Stimulated activated CD4-positive, alpha-beta T cell treated with anti-CD3 and anti-CD28 coated beads, TNF-alpha, amount 100 ng/mL, for 1 hour (primary cell): ENCODE measurements at regions not wholly inside any gene's neighbourhood (a gene's known extent, or its start where the extent isn't known, plus 50 kb on each side); places are given as distances from the start of the nearest gene placed in this dataset.

Experiments used
- DNase-seq, 3 donors: peaks; one replicate each; pipeline ENCODE4 v3.0.0-alpha.2; 2020; ENCODE audit warnings: low read depth in 3 of 3, low spot score in 1 of 3

DNA sequence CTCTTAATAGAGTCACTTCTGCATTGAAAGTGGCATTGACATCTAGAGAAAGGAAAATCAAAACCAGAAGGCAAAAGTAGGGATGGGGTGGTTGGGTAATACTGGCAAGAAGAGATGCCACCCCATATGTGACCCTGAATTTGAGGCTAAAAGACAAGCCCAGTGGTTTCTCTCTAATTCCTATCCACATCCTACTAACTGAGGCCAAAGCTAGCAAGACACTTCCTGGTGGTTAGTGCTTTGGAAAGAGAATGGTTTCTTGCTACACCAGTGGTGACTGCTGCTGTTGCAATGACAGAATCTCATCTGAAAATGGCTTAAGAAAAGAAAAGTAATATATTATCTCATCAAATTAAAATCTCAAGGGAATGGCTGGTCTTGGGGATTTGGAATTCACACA, 640.6 kb downstream of the EPHA4 start:
- DNase-seq: no peak

DNA sequence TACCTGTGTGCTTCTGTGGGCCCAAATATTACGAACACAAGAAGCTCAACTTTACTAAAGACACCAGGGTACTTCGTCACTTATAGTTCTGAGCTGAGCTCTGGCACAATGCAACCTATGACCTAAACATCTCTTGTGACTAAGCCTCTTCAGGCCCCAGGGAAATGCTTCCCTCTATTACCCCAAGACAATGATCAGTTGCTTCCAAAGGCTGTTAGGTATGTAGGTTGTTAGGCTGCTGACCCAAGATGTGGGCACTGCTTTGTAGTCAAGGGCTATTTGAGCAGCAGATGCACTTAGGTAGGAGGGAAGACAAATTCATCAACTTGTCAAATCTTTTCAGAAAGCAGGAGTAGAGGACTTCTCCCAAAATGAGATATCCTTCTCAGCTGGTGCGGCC, 640.1 kb downstream of the EPHA4 start:
- DNase-seq: no peak

DNA sequence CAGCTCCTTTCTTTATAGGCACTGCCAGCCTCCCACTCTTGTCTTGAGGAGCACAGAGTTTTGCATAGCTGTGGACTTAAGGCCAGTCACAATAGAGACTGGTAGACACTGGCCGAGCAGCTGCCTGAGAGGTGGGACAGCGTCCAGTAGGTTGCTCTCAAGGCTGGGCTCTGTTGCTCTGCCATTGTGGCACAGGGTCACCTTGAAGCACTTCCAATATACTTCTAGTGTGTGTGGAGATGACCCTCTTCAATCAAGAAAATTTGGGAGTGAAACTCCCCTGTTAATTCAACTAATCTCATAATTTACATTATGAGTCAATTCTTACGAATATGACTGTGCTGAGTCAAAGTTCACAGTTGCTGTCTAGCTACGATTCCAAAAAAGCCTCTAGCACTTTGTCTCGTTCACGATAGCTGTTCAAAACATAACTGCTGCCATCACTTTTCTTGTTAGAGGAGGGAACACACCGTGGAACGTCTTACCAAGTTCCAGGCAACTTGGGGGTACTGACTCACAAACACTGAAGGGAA, 636.2 kb downstream of the EPHA4 start:
- DNase-seq: no peak

DNA sequence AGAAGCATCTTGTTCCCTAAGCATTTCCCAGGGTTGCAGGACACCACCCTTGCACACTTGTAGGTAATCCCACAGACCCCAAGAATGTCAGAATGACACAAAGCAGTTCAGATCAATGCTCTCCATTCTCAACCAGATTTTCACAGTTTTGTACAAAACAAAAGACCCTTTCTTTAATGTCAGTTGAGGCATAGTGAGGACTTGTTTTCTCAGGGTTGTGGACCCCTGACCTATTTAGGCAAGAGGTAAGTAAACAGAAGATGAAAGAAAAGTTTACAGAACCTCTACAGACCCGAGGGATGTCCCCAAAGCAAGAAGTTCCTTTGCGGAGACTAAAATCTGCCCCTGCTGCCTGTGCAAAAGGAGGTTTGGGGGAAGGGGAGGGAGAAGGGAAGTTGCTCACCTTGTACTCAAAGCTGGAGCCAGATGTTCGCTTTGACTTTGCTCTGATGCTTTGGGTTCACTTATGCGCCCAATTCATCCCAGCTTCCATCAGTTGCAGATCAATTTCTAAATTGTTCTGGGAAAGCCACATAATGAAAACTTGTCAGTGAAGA, 635.4 kb downstream of the EPHA4 start:
- DNase-seq: no peak

DNA sequence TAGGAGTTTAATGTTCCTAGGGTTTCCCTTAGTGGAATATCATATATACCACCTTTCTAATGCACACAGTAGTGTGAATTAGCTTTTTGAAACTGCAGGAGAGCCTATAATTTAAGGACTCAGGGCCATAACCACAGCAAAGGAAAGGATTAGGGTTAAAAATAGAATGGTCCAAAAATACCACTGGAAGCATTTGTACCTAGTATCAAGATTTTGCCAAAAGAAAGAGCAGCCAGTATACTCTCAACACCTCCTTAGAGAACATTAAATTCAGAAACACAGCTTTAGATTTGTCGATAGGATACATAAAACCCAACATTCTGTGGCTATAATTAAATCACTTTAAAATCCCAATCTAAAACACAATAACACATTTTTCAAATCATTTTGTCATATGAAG, 634.9 kb downstream of the EPHA4 start:
- DNase-seq: no peak

DNA sequence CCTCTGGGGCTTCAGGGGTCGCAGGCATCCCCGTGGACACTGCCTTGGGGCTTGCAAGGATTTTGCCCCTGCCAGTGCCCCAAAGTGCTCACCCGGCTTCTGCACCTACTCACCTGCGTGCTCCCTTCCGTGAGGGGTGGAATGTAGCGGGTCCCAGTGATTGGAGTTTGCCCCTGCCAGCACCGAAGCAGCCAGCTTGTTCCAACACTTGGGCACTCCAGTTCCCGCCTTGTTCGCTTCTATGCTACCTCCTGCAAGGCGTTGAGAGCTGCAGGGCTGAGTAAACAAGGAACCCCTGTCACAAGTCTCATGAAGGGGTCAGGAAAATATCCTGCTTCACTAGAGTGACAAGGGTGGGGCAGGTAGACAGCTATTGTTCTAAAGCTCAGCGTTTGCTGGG, 631.5 kb downstream of the EPHA4 start:
- DNase-seq: no peak

DNA sequence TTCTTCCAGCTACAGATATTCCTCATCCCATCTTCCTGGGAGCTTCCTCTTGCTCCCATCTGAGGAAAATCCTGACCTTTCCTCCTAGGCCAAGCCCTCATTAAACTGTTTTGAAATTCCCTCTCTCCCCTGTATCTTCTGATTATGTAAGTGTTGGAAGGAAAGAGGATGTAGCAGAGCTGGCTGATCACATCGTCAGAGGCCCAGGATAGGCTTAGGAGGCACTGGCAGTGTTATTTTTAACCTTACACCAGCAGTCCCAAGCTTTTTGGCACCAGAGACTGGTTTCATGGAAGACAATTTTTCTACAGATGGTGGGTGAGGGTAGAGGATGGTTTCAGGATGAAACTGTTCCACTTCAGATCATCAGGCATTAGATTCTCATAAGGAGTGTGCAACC, 630.4 kb downstream of the EPHA4 start:
- DNase-seq: no peak

DNA sequence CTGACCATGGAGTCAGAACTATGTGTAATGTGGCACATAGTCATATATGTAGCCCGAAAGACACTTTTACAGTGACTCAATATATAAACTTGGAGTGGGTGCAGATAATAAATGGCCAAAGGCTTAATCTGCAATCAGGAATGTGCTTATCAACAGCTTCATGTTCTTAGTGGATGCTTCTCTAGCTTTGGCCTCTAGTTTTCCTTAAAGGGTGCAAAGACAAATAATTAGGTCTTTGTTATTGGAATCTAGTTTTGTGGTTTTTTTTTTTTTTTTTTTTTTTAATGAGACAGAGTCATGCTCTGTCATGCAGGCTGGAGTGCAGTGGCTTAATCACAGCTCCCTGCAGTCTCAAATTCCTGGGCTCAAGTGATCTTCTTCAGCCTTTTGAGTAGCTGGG, 625.6 kb downstream of the EPHA4 start:
- no peak for DNase-seq

DNA sequence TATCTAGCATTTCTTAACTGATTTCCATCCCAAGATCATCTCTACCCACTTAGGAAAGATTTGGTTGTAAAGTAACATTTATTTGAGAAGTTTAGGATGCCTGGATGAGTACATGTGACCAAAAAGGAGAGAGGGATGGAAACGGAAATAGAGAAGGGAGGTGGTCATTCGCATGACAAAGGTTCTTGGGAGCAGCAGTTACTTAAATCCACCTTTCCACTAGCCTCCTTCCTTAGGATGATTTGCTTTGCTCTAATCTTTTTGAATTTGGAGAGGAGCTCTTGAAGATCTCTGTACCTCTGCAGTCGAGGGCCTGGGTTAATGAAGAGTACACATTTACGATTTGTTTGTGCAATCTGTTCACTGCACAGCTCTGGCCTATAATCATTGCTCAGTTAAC, 623.5 kb downstream of the EPHA4 start:
- DNase-seq: no peak

DNA sequence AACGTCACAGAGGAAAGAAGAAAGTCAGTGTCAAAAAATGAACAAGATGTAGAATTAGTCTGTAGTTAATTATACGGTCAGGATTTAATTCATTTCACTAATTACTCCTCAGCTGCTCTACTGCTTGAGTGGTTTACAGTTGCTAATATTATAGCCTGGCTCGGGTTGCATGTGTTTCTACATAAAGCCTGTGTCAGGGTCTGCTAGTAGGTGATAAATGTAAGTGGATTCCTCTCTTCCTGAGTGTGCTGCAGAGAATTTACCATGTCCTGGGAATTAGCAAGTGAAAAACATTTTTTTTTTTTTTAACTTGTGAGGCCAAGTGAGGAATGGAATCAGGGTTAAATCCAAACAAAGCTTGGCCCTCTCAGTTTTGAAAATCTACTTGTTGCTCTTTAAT, 622.6 kb downstream of the EPHA4 start:
- no peak for DNase-seq

DNA sequence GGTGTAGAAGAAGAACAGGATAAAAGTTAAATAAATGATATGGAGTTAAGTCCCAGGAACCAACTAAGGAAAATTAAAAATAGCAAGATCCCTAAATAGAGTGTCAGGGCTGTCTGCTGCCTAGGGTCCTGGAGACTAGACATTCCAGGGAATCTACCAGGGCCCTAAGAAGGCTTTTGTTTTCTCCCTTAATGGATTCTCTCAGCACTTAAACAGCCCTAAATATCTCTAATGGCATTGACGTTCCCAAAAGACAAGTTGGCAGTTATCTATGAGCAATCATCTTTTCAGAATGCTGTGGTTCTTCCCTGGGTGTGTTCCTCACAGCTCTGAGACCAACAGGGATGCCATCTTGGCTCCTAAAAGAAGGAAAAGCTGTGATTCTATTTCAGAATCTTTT, 616.3 kb downstream of the EPHA4 start:
- no peak for DNase-seq

DNA sequence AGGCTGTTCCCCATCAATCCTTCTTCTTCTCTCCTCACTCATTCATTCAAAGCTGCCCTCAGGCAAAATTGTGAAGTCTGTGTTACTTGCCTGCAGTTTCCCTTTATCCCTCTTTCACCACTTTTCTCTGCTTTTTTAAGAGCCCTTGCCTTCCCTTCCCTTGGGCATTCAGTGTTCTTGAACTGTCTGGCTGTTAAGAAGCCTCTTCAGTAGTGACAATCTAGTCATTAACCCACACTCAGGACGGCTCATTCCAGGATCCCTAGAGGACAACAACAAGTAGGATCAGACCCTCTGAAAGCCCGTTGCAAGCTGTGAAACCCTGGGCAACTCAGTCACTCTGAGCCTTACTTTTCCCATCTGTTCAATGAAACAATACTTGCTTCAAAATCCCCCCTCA, 615.7 kb downstream of the EPHA4 start:
- DNase-seq: no peak

DNA sequence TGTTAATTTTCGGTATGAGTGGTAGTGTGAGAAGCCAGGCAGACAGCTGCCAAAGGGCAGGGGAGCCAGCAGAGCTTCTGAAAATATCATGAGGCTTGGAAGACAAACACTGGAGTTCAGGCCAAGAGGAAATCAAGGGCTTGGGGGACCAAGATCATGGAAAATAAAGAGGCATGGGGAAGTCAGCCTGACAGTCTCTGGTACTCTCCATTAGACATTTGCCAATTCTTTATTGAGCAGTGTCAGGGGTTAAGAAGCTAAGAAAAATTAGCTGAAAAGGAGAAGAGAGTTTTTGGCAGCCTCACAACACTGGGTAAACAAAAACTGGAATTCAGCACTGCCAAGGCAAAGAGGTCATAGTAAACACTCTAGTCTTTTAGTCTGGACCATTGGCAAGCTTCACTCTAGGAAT, 612.7 kb downstream of the EPHA4 start:
- no peak for DNase-seq

DNA sequence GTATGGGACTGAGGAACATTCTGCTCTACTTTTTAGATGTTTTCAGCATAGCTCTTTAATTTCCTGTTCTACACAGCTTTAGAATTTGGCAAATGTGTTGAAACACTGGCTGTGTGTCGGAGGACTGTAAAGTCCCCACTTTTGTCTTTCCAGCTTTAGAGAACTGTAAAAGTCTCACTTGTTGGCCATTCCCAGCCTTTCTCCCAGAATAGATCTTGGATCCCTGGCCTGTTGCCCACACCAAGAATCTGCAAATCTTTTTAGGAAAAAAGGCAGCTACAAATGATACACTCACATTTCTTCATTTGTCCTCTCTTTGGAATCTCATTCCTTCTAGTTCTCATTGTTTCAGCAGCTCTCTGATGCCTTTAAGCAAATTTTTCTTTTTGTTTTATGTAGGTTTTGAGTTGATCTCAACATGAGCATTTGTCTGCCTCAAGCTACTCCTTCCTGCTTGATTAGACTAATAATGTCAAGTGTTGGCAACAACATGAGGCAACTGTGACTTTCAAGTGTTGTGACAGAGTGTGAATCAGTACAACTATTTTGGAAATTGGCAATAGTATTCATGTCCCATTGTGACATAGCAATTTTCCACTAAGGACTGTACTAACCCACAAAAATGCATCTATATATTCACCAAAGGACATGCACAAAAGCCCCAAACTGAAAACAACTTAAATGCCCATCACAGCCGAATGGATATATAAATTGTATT, 610.8 kb downstream of the EPHA4 start:
- DNase-seq: no peak

DNA sequence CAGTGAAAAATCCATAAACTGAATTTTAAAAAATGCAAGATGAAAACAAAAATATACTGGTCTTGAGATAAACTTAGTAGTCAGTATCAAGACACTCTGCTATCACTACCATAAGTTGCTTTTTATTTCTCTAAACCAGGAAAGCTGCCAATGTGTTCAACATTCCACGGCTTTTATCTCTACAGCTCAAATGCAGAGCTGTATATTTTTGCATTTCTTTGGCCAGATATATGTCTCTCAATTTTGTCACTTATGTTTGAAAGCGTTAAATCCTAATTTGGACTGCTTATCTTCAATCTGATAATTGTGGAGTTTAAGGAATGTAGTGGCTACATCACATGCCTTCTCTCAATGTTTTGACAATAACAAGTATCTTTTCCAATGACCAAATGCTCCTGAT, 609.5 kb downstream of the EPHA4 start:
- DNase-seq: no peak

DNA sequence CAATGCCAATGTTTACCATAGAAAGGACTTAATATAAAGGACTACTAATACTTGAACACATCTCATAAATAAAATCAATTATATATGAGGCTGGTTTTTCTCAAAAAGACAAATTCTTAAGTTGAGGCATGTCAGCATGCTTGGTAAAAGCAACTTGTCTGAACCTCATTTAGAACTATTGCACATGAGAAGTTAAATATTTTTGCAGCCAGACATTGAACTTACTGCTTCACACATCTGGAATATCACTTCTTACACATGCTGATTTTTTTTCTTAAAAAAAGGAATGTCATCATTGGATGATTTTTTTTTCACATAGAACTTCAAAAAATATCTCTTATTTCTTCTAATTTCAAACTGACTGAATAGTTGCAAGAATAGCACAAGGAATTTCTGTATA, 609.0 kb downstream of the EPHA4 start:
- no peak for DNase-seq

DNA sequence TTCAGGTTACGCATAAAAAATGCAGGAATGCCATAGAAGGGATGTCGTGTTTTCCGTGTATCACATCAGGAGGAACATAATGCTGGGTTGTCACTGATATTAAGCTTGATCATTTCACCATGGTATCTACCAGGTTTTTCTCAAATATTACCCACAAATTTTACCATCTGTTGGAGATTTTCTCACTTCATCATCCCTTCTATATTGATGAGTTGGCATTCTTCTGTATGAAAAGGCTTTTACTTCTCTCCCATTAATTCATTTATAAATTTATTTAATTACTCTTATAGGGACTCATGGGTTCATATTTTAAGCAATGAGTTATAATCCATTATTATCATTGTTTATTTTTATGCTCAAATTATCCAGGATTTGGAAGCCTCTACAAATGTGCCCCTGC, 608.2 kb downstream of the EPHA4 start:
- DNase-seq: no peak

DNA sequence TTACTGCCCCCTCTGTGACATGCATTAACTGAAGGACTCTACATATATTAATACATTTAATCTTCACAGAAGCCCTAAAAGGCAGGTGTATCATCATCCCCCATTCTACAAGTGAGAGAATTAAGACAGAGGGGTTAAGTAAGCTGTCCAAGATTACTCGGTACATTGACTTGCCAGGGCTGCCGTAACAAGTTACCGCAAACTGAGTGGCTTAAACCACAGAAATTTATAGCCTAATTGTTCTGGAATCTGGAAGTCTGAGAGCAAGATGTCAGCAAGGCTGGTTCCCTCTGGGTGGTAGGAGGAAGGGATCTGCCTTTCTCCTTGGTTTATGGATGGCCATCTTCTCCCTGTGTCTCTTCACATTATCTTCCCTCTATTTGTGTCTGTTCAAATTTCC, 605.5 kb downstream of the EPHA4 start:
- no peak for DNase-seq

DNA sequence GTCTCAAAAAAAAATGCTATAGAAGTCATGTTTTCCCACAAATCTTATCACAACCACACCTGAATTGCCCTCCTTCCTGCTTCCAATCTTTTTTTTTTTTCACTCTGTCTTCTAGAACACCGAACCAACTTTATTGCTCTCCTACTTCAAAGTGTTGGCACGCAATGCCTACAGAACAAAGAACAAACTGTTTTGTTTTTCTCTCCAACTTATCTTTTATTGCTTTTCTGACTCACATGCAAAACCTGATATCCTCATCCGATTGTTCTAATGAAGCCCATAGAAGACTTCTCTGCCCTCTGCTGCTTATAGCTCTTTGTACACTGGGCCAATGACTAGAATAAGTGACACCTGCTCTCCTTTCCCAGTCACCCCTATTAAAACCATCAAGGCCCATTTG, 602.8 kb downstream of the EPHA4 start:
- no peak for DNase-seq

DNA sequence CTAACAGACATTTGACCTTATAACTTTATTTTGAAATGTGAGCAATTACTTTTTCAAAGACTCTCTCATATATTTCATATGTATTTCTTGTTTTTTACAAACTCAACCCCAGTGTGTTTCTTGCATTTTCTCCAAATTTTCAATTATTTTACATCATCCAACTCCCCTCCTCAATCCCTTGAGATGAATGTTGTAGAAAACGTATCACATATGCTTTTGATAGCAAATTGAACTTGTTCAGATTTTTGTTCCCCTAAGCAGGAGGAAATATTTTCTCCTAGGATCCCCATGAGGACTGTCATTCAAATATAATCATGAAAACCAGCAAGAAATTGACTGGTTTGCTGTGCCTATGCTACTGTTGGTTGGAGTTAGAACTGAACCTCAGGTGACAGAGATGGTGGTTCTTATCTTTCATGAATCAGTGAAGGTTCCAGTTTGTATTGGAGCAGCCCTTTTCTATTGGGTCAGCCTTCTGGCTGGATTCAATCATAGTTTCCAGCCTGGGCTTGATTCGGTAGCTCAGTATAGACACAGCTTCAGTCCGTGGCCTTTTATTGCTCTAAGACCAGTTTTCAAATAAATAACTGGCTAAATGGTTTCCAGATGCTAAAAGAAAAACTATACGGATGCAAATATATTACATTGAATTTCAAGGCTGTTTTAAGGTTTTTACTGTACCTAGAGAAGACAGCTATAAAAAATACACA, 591.0 kb downstream of the EPHA4 start:
- no peak for DNase-seq

DNA sequence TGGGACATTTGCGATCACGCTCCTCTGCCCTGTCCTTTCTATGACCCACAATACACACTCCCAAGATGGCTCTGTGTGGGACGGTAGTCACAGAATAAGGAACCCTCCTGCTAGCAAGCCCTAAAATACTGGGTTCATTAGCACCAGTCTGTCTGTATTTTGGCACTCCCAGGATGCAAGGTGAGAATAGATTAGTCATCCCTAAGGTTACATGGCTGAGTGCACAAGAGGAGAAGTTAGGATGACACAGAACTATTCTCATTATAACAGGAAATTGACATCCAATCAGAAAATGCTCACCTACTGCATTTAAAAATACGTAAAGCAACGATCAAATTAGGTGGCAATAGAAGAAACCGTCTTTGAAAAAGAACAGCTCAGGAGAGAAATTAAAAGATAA, 590.2 kb downstream of the EPHA4 start:
- DNase-seq: no peak

DNA sequence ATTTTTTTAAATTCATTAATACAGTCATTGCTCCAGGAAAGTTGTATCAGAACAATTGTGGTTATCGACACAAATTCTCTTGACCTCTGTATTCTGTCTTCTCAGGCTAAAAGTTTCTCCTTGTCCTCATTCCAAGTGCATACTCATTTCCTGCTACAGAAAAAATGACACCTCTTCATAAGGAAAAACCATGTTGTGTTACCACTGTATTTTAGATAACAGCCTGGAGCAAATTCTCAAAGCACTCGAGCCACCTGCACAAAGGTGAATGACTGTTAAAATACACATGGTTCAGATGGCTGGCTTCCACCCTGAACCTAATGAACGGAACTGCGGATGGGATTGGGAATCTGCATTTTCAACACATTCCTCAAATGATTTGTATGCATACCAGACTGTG, 586.5 kb downstream of the EPHA4 start:
- DNase-seq: no peak

DNA sequence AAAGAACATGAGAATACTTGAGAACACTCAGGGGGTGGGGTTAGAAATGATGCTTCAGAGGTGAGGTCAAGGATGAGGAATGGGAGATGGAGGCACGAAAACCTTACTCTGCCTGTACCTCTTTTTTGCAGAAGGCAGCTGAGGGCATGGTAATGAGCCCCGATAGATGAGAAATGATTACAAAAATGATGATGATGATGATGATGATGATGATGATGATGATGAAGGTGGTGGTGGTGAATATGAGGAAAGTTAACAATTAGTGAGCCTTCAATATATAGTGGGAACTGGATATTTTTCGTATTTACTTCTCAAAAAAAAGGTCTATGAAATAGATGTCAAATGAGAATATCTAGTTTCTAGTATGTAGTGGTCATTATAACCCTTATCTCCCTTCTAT, 584.3 kb downstream of the EPHA4 start:
- DNase-seq: no peak
